PC-3 (cell line): ENCODE measurements at regions not wholly inside any gene's neighbourhood (a gene's known extent, or its start where the extent isn't known, plus 50 kb on each side); places are given as distances from the start of the nearest gene placed in this dataset.

ENCODE experiments used
- ATAC-seq: fragments of 200-7000 bp; cut with Tn5 transposase; 2 replicates; pipeline ENCODE4 v1.9.1; 2020; ENCODE audit warnings: mild to moderate bottlenecking, moderate library complexity
- BruUV-seq: library from RNA; stranded (reverse); fragments of 400-500 nt; replicated peaks from 2 replicates; lab custom pipeline; 2021; lab: Mats Ljungman, UMichigan
- CTCF ChIA-PET: fragments of 300-600 bp; sonication (Branson Sonifier 250); formaldehyde crosslinking; loops from one replicate; lab custom pipeline; 2022; ENCODE audit warnings: antibody characterized with exemption; lab: Charles Lee
- POLR2A ChIA-PET: fragments of 300-600 bp; sonication (Branson Sonifier 250); formaldehyde crosslinking; loops from one replicate; lab custom pipeline; 2022; ENCODE audit warnings: antibody characterized with exemption; ENCODE audit not compliant: unreplicated experiment; lab: Charles Lee
- DNase-seq: peaks from one replicate; pipeline ENCODE4 v3.0.0-alpha.2; 2015
- H2AFZ ChIP-seq: fragments of 300-600 bp; sonication (generic); 2 replicates; pipeline ENCODE4 v1.6.0; 2016; ENCODE audit warnings: antibody characterized with exemption, low read length
- H3F3A ChIP-seq: fragments of 300-600 bp; sonication (generic); one replicate; pipeline ENCODE4 v1.6.0; 2017; ENCODE audit warnings: antibody characterized with exemption, low read length, control low read depth, mild to moderate bottlenecking; ENCODE audit not compliant: unreplicated experiment
- H3K27ac ChIP-seq: fragments of 300-600 bp; sonication (generic); 2 replicates; pipeline ENCODE4 v1.5.1; 2016; ENCODE audit warnings: mild to moderate bottlenecking, low read length
- H3K27me3 ChIP-seq: fragments of 300-600 bp; sonication (generic); 2 replicates; pipeline ENCODE4 v1.6.1; 2016; ENCODE audit warnings: low read length, mixed read lengths
- H3K36me3 ChIP-seq: fragments of 300-600 bp; sonication (generic); 2 replicates; pipeline ENCODE4 v1.6.1; 2016; ENCODE audit warnings: low read depth, mixed run types, low read length, mixed read lengths
- H3K4me1 ChIP-seq: fragments of 300-600 bp; sonication (generic); 2 replicates; pipeline ENCODE4 v1.5.1; 2016; ENCODE audit warnings: low read length; ENCODE audit not compliant: insufficient read depth
- H3K4me2 ChIP-seq: fragments of 300-600 bp; sonication (generic); 2 replicates; pipeline ENCODE4 v1.6.0; 2016; ENCODE audit warnings: low read length
- H3K4me3 ChIP-seq: fragments of 300-600 bp; sonication (generic); 2 replicates; pipeline ENCODE4 v1.5.1; 2016; ENCODE audit warnings: mild to moderate bottlenecking, low read length, mixed read lengths
- H3K79me2 ChIP-seq: fragments of 300-600 bp; sonication (generic); 2 replicates; pipeline ENCODE4 v1.6.1; 2017; ENCODE audit warnings: low read length, mixed read lengths
- H3K9ac ChIP-seq: fragments of 300-600 bp; sonication (generic); 2 replicates; pipeline ENCODE4 v1.6.0; 2016; ENCODE audit warnings: mild to moderate bottlenecking, low read length
- H3K9me2 ChIP-seq: fragments of 300-600 bp; sonication (generic); replicated peaks from 2 replicates; pipeline ENCODE4 v1.6.1; 2016; ENCODE audit warnings: mixed run types, low read length, mixed read lengths
- H3K9me3 ChIP-seq: fragments of 300-600 bp; sonication (generic); 2 replicates; pipeline ENCODE4 v1.6.1; 2016; ENCODE audit warnings: low read length, mixed read lengths
- H4K20me1 ChIP-seq: fragments of 300-600 bp; sonication (generic); 2 replicates; pipeline ENCODE4 v1.6.1; 2016; ENCODE audit warnings: low read length, mixed read lengths
- EZH2 ChIP-seq: fragments of 300-600 bp; sonication (generic); IDR thresholded peaks from one replicate; pipeline ENCODE4 v1.6.1; 2017; ENCODE audit warnings: antibody characterized with exemption, mild to moderate bottlenecking, low read length; ENCODE audit not compliant: unreplicated experiment
- EZH2phosphoT487 ChIP-seq: fragments of 300-600 bp; sonication (generic); IDR thresholded peaks from 2 replicates; pipeline ENCODE4 v1.6.1; 2018; ENCODE audit warnings: mild to moderate bottlenecking, antibody characterized with exemption, low read length, borderline replicate concordance
- intact Hi-C: fragments of 100-400 bp; cut with micrococcal nuclease; formaldehyde crosslinking; loops from 2 replicates; pipeline ENCODE4 v1.9.0; 2023
- TF ChIP-seq, protein P1 (sequence below): fragments of 300-600 bp; sonication (generic); conservative IDR thresholded peaks from 2 replicates; pipeline ENCODE4 v1.5.1; 2017; ENCODE audit warnings: antibody characterized with exemption, low read depth, mild to moderate bottlenecking, low read length

DNA sequence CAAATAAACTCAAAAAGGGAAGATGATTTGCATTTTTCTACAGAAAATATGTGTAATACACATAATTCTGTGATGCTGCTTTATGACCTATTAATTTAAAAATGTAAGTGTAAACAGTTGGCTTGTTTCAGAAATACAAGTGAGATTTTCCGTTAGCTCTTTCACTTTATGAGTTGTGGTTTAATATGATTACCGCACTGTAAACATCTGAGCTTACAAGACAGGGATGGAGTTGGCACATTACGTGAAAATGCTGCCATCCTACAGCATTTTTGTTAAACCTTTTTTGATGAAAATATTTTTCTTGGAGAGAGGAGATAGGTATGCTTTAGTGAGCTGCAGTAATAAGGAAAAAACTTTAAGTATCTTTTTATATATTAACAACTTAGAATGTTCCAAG lies 426.8 kb upstream of the ADAMTS5 start:
- H3K4me2 ChIP-seq = no peak overlapping the region
- H2AFZ ChIP-seq = no peak overlapping the region
- ChIA-PET CTCF (no interaction called here), POLR2A (no interaction called here)
- H3K9me2 ChIP-seq = no peaks in the 10 kb centered on the region
- no peaks in the 10 kb centered on the region for H3K27me3 ChIP-seq
- no peaks in the 10 kb centered on the region for H3K4me1 ChIP-seq
- peak overlapping the region; percentile 12; the same call in 1 of the 2 replicates for H3K9ac ChIP-seq
- BruUV-seq = no TSS peak
- no peaks in the 10 kb centered on the region for H3F3A ChIP-seq
- 0 out of 2 replicates have a peak overlapping the region, but pooled peaks have one; percentile 2 for H3K27ac ChIP-seq
- DNase-seq = peak; percentile 30
- H3K9me3 ChIP-seq = no peaks in the 10 kb centered on the region; the same call in 1 of the 2 replicates
- no peak for TF ChIP-seq EZH2phosphoT487
- no peak for TF ChIP-seq EZH2
- TF ChIP-seq, protein P1, sequence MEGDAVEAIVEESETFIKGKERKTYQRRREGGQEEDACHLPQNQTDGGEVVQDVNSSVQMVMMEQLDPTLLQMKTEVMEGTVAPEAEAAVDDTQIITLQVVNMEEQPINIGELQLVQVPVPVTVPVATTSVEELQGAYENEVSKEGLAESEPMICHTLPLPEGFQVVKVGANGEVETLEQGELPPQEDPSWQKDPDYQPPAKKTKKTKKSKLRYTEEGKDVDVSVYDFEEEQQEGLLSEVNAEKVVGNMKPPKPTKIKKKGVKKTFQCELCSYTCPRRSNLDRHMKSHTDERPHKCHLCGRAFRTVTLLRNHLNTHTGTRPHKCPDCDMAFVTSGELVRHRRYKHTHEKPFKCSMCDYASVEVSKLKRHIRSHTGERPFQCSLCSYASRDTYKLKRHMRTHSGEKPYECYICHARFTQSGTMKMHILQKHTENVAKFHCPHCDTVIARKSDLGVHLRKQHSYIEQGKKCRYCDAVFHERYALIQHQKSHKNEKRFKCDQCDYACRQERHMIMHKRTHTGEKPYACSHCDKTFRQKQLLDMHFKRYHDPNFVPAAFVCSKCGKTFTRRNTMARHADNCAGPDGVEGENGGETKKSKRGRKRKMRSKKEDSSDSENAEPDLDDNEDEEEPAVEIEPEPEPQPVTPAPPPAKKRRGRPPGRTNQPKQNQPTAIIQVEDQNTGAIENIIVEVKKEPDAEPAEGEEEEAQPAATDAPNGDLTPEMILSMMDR = no peak
- intact Hi-C loops = no loop called here
- ATAC-seq = peak; percentile 67
- no peak overlapping the region for H3K4me3 ChIP-seq
- no peaks in the 10 kb centered on the region for H4K20me1 ChIP-seq
- no peaks in the 10 kb centered on the region for H3K79me2 ChIP-seq
- H3K36me3 ChIP-seq = no peaks in the 10 kb centered on the region

DNA sequence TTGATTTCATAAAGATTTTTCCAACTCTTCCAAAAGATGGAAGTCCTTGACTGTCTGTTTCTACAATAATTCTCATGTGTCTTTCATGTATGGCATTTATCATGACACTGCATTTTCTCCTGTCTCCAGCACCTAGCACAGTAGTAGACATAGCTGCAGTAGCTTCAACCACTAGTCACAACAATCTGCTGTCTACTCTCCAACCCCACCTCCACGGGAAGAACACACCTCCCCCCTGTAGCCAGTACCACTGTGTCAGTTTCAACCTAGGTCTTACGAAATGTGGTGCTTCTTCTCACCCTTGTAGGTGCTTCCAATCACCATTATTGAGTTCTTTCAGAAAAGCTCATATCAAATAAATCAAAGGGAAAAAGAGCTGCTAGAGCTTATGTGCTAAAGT lies 425.1 kb upstream of the ADAMTS5 start:
- no peaks in the 10 kb centered on the region for H3K79me2 ChIP-seq
- TF ChIP-seq EZH2 (no peak), EZH2phosphoT487 (no peak)
- TF ChIP-seq, protein P1 = no peak

DNA sequence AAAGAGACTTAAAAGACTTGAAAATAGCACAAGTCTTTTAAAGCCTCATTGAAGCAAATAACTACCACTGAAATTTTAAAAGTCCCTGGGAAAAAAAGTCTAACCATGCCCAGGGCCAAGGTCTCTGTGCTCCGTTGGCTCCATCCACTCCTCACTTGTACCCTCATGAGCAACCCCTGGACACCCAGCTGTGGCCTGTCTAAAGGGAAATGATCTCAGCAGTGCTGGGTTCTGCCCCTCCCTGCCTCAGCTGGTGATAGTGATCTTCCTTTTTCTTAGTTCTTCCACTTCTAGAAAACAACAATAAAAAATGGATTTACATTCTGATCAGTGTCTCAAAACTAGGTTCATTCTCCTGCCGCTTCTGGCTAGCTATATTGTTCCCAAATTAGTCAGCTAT lies 423.5 kb upstream of the ADAMTS5 start:
- Histone ChIP-seq H3K9ac (no peak overlapping the region), H3K27ac (no peak overlapping the region), H3K9me2 (no peaks in the 10 kb centered on the region), H4K20me1 (no peaks in the 10 kb centered on the region), H3K36me3 (no peaks in the 10 kb centered on the region), H3K79me2 (no peaks in the 10 kb centered on the region), H2AFZ (no peak overlapping the region), H3F3A (no peaks in the 10 kb centered on the region), H3K9me3 (no peaks in the 10 kb centered on the region), H3K4me2 (no peak overlapping the region), H3K27me3 (no peaks in the 10 kb centered on the region), H3K4me3 (no peak overlapping the region), H3K4me1 (no peaks in the 10 kb centered on the region)
- CTCF ChIA-PET = no interaction called here
- DNase-seq = no peak
- no TSS peak for BruUV-seq
- TF ChIP-seq EZH2 (no peak), EZH2phosphoT487 (no peak)
- TF ChIP-seq, protein P1 = no peak
- POLR2A ChIA-PET = no interaction called here
- no peak for ATAC-seq
- intact Hi-C loops = no loop called here

More for the DNA sequence above, 425.1 kb upstream of the ADAMTS5 start:
- ChIA-PET POLR2A (no interaction called here), CTCF (no interaction called here)
- H4K20me1 ChIP-seq = no peaks in the 10 kb centered on the region
- no peaks in the 10 kb centered on the region for H3K27me3 ChIP-seq
- no TSS peak for BruUV-seq
- DNase-seq (no peak), ATAC-seq (no peak)
- no peak overlapping the region for H2AFZ ChIP-seq
- no peaks in the 10 kb centered on the region; the same call in 1 of the 2 replicates for H3K9me3 ChIP-seq
- no peaks in the 10 kb centered on the region for H3K9me2 ChIP-seq
- H3K4me3 ChIP-seq = no peak overlapping the region
- no peak overlapping the region for H3K4me2 ChIP-seq
- no peaks in the 10 kb centered on the region for H3F3A ChIP-seq
- H3K4me1 ChIP-seq = no peaks in the 10 kb centered on the region
- no peak overlapping the region for H3K9ac ChIP-seq
- H3K27ac ChIP-seq = no peak overlapping the region
- intact Hi-C loops = no loop called here
- no peaks in the 10 kb centered on the region for H3K36me3 ChIP-seq
